ENCODE measurements at regions not wholly inside any gene's neighbourhood (a gene's known extent, or its start where the extent isn't known, plus 50 kb on each side); places are given as distances from the start of the nearest gene placed in this dataset.
"Not testable (repeated sequence)": the region's sequence is repeated elsewhere in the genome, so short reads cannot be mapped to it uniquely, and the experiment has no call there.

DNA sequence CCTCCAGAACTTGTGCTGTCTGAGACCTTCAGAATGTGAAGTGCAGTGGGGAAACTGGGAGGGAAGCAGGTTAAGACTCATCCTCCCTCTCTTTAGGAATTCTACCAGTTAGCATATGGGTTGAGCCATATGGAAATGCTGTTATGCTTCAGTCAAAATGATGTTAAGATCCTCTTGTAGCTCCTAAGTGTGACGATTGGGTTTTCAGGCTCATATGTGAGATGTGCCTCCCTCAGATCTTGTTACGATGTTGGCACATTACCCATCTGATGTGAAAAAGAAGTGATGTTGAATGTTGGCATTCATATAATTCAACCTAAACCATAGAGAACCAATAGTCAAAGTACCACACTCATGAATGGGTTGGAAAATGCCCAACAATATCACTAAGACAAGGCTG, 67.8 kb upstream of the IPO5 start:
- no peaks in the 10 kb centered on the region for H3K27me3 ChIP-seq (ENCODE audit: control insufficient read depth, insufficient read depth, low read length)
- CTCF ChIA-PET, result interaction anchor here (1.4 kb wide), 1 partner anchor 26 kb away, joined by 3 read pairs; no protein-coding TSS in a partner anchor
- no peak for DNase-seq (ENCODE audit: low read depth, low spot score)
- POLR2A ChIA-PET, result no interaction called here
- no peaks in the 10 kb centered on the region for H3K9me3 ChIP-seq (ENCODE audit: control insufficient read depth, insufficient read depth, low read length)
- H3K4me3 ChIP-seq (ENCODE audit: low read depth, low read length), result no peak overlapping the region
- TF ChIP-seq, protein P1, sequence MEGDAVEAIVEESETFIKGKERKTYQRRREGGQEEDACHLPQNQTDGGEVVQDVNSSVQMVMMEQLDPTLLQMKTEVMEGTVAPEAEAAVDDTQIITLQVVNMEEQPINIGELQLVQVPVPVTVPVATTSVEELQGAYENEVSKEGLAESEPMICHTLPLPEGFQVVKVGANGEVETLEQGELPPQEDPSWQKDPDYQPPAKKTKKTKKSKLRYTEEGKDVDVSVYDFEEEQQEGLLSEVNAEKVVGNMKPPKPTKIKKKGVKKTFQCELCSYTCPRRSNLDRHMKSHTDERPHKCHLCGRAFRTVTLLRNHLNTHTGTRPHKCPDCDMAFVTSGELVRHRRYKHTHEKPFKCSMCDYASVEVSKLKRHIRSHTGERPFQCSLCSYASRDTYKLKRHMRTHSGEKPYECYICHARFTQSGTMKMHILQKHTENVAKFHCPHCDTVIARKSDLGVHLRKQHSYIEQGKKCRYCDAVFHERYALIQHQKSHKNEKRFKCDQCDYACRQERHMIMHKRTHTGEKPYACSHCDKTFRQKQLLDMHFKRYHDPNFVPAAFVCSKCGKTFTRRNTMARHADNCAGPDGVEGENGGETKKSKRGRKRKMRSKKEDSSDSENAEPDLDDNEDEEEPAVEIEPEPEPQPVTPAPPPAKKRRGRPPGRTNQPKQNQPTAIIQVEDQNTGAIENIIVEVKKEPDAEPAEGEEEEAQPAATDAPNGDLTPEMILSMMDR (IDR thresholded peaks at IDR 0.05; ENCODE audit: low read depth, low read length), result no peak
- H3K27ac ChIP-seq (ENCODE audit: low read depth, low read length), result no peak overlapping the region

DNA sequence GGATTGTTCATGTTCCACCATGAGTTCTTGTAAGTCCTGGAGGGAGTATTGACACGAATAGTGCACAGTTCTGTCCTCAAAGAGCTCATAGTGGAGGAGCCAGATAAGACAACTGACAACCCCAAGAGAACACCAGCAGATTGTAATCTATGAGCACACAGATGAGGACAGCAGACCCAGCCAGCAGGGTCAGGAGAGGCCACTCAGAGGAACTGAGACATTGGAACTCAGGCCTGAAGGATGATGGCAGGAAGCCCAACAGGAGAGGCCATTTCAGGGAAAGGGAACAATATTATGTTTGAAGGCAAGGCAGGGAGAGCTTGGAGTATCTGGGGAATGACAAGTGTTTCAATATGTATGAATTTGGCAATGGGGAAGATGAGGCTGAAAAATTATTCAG, 63.7 kb upstream of the IPO5 start:
- Histone ChIP-seq H3K27me3 (ENCODE audit: control insufficient read depth, insufficient read depth, low read length) (no peaks in the 10 kb centered on the region), H3K27ac (ENCODE audit: low read depth, low read length) (no peak overlapping the region), H3K4me3 (ENCODE audit: low read depth, low read length) (no peak overlapping the region), H3K9me3 (ENCODE audit: control insufficient read depth, insufficient read depth, low read length) (no peaks in the 10 kb centered on the region; the same call in 1 of the 2 replicates)
- ChIA-PET CTCF (no interaction called here), POLR2A (no interaction called here)
- DNase-seq (ENCODE audit: low read depth, low spot score), result no peak
- TF ChIP-seq, protein P1 (IDR thresholded peaks at IDR 0.05; ENCODE audit: low read depth, low read length), result no peak

DNA sequence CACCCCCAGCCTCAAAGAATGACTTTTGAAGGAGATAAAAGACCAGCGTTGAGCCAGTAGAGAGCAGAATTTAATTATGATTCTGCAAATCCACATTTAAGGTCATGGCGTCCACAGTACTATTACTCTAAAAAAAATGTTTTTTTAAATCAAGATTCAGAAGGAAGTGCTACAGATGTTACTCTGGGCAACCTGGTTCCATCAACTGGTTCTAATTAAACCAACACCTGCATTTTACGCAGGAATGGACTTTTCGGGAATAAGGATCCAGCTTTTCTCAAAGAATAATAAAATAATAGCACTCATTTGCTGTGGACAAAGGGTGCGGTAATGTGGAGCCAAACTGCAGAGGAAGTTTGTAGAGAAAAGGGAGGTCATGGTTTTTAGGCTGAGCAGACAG, 62.9 kb upstream of the IPO5 start:
- DNase-seq (ENCODE audit: low read depth, low spot score), result no peak
- Histone ChIP-seq H3K27ac (ENCODE audit: low read depth, low read length) (no peak overlapping the region), H3K4me3 (ENCODE audit: low read depth, low read length) (no peak overlapping the region), H3K9me3 (ENCODE audit: control insufficient read depth, insufficient read depth, low read length) (no peaks in the 10 kb centered on the region; the same call in 1 of the 2 replicates), H3K27me3 (ENCODE audit: control insufficient read depth, insufficient read depth, low read length) (no peaks in the 10 kb centered on the region)
- POLR2A ChIA-PET, result no interaction called here
- TF ChIP-seq, protein P1 (IDR thresholded peaks at IDR 0.05; ENCODE audit: low read depth, low read length), result no peak
- CTCF ChIA-PET, result no interaction called here

DNA sequence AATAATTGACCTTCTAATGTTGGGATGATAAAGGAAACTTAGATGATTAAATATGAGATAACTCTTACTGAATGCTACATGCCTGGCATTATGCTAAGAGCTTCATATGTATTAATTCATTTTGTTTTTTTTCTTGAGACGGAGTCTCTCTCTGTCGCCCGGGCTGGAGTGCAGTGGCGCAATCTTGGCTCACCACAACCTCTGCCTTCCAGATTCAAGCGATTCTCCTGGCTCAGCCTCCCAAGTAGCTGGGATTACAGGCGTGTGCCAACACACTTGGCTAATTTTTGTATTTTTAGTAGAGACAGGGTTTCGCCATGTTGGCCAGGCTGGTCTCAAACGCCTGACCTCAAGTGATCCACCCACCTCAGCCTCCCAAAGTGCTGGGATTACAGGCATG, 61.5 kb upstream of the IPO5 start:
- H3K27ac ChIP-seq (ENCODE audit: low read depth, low read length); H3K9me3 ChIP-seq (ENCODE audit: control insufficient read depth, insufficient read depth, low read length); POLR2A ChIA-PET; H3K27me3 ChIP-seq (ENCODE audit: control insufficient read depth, insufficient read depth, low read length); H3K4me3 ChIP-seq (ENCODE audit: low read depth, low read length); CTCF ChIA-PET; DNase-seq (ENCODE audit: low read depth, low spot score): not testable (repeated sequence)

DNA sequence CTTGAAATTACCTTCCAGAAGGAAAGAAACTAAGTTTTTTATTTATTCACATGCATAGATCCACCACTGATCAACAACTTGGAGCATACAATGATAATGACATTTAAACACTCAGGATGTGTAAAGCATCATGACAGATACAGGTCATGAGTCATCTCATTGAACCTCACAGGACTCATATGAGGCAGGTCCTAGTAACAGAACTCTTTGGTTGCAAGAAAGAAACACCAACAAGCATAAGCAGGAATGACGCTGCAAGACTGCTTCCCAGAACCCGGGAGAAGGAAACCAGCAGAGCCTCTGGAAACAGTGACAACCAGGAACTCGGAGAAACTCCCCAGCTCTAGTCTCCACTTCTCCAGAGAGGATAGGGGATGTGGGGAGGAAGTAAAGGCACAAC, 60.8 kb upstream of the IPO5 start:
- CTCF ChIA-PET, result no interaction called here

More for the DNA sequence above, 60.8 kb upstream of the IPO5 start:
- no peaks in the 10 kb centered on the region; the same call in 1 of the 2 replicates for H3K9me3 ChIP-seq (ENCODE audit: control insufficient read depth, insufficient read depth, low read length)
- H3K27ac ChIP-seq (ENCODE audit: low read depth, low read length), result no peak overlapping the region
- POLR2A ChIA-PET, result no interaction called here
- H3K4me3 ChIP-seq (ENCODE audit: low read depth, low read length), result no peak overlapping the region
- no peaks in the 10 kb centered on the region for H3K27me3 ChIP-seq (ENCODE audit: control insufficient read depth, insufficient read depth, low read length)
- no peak for DNase-seq (ENCODE audit: low read depth, low spot score)
- TF ChIP-seq, protein P1 (IDR thresholded peaks at IDR 0.05; ENCODE audit: low read depth, low read length), result no peak

All from AG04450 (cell line).